Adrenal gland (tissue), 9 donors: ENCODE measurements at regions not wholly inside any gene's neighbourhood (a gene's known extent, or its start where the extent isn't known, plus 50 kb on each side); places are given as distances from the start of the nearest gene placed in this dataset.

ENCODE experiments used
- DNase-seq, 7 donors: peaks; one replicate each; pipeline ENCODE4 v3.0.0-alpha.2; 2019 to 2020
- H3K27ac ChIP-seq, 5 donors: fragments of 200-600 bp; sonication (generic) in 4 of 5; 1 replicate in 3 of 5; 2 replicates in 2 of 5; pipeline versions ENCODE4 v1.5.1 to v1.8.0; 2016 to 2020; ENCODE audit warnings: mild to moderate bottlenecking in 1 of 5
- H3K27me3 ChIP-seq: fragments of 200-600 bp; 2 replicates; pipeline ENCODE4 v1.8.0; 2021
- H3K36me3 ChIP-seq, 2 donors: fragments of 200-600 bp; replicated peaks in 1 of 2; 1 replicate in 1 of 2; 2 replicates in 1 of 2; pipeline versions ENCODE4 v1.5.1 to v1.8.0; 2018 to 2022
- H3K4me1 ChIP-seq, 2 donors: fragments of 200-600 bp; replicated peaks in 1 of 2; 1 replicate in 1 of 2; 2 replicates in 1 of 2; pipeline versions ENCODE4 v1.5.1 to v1.8.0; 2018 to 2021
- H3K4me3 ChIP-seq, 4 donors: fragments of 200-600 bp; sonication (generic) in 3 of 4; one replicate each; pipeline ENCODE4 v1.5.1; 2016 to 2018
- H3K9me3 ChIP-seq, 3 donors: fragments of 200-600 bp; sonication (generic) in 1 of 3; replicated peaks in 1 of 3; 1 replicate in 2 of 3; 2 replicates in 1 of 3; pipeline versions ENCODE4 v1.5.1 to v1.8.0; 2016 to 2021
- CTCF ChIP-seq, 6 experiments: fragments of 450-650 bp in 4 of 6; fragments of 200-600 bp in 2 of 6; sonication (generic) in 1 of 6; IDR thresholded peaks; 1 replicate in 5 of 6; 2 replicates in 1 of 6; pipeline versions ENCODE4 v1.5.1 to v1.8.0; 2016 to 2021; ENCODE audit warnings: antibody characterized with exemption in 6 of 6, mild to moderate bottlenecking in 2 of 6, moderate library complexity in 1 of 6
- POLR2A ChIP-seq, 2 donors: fragments of 450-650 bp; IDR thresholded peaks; one replicate each; pipeline ENCODE4 v1.6.1; 2017; ENCODE audit warnings: antibody characterized with exemption in 2 of 2, mild to moderate bottlenecking in 2 of 2, moderate library complexity in 1 of 2
- WGBS, 4 donors: extraction: QIAGEN DNeasy Blood & Tissue Kit in 2 of 4; methylation state at CpG; one replicate each; pipeline versions ENCODE4 v1.1.5 to v1.1.7; 2013 to 2017; 5-methylcytosine and 5-hydroxymethylcytosine counted together
- intact Hi-C, 2 donors: fragments of 100-400 bp; cut with DNase I; formaldehyde crosslinking; loops; one replicate each; pipeline versions ENCODE4 v1.14.1 to v1.15.0; 2022 to 2023
- small RNA-seq, 2 donors: library from RNA; depleted of rRNA; stranded (forward); fragments of <200 nt; gene quantifications; one replicate each; pipeline ENCODE3, GENCODE V24; 2016
- donor health status: healthy with polysubstance abuse.
- donor health status: Bipolar disorder and iron deficiency.
- donor health status: DM: yes; HTN: yes; CAD: no.
- donor health status: DM: no; HTN: no; CAD: no.
- donor health status: DM: no; HTN: no; CAD: no.

DNA sequence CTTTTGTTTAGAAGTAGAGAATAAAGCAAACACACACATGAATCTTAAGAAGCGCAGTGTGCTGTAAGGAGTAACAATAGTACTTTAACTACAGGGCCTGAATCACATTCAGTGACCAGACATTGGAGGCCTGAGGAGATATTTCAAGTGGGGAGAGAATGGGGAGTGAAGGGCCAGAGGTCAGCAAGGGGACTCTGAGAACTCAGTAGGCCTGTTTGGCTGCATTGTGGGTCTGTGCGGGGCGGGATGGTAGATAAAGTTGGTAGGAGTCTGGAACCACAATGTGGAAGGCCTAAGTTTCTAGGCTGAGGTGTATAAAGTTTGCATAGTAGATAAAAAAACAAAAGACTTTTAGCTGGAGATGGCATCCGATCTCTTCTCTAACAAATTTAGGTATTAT, 52.7 kb upstream of the WLS start:
- H3K4me3 ChIP-seq, result no peak overlapping the region
- no peaks in the 10 kb centered on the region for H3K4me1 ChIP-seq
- WGBS, 4 donors, result 78 to 98% (median 91%) methylated on average over 4 of the region's 4 CpGs
- no peaks in the 10 kb centered on the region for H3K27me3 ChIP-seq
- no peak for TF ChIP-seq CTCF (IDR thresholded peaks at IDR 0.05)
- no peak for DNase-seq
- H3K9me3 ChIP-seq, result no peaks in the 10 kb centered on the region
- intact Hi-C loops, result no loop called here
- H3K36me3 ChIP-seq, result no peaks in the 10 kb centered on the region
- H3K27ac ChIP-seq, result no peak overlapping the region

DNA sequence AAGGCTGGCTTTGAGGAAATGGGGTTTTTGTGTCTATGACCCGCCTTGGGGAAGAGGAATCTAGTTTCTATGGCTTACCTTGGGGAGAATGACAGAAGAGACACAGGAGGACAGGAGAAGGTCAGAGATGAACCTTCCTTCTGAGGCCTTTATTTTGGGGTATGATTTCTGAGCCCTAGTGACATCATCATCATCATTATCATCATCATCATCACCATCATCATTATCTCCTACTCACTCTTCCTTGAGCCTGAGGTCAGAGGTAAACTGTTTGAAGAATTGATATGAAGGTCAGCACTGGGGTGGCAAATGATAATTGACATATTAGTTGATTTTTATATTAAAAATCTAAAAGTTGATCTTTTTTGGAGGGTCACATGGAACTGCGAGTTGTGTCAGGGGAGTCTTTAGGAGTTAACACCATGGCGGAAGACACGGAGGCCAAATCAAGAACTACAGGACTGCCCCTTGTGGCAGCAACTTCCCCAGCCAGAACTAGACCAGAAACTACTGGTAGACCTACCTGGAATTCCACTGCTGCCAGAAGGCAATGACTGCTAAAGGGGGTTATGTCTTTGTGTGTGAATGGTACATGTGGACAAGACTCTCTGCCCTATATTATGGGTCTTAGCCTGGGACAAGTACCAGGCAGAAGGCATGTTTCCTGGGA, 49.8 kb upstream of the WLS start:
- TF ChIP-seq POLR2A (IDR thresholded peaks at IDR 0.05), result no peak
- TF ChIP-seq CTCF (IDR thresholded peaks at IDR 0.05), result no peak
- Histone ChIP-seq H3K9me3 (no peaks in the 10 kb centered on the region), H3K4me3 (no peak overlapping the region), H3K27ac (no peak overlapping the region), H3K27me3 (no peaks in the 10 kb centered on the region), H3K36me3 (no peaks in the 10 kb centered on the region), H3K4me1 (no peaks in the 10 kb centered on the region)
- intact Hi-C loops, result no loop called here
- no peak for DNase-seq
- WGBS, 4 donors, result 74 to 93% (median 78%) methylated on average over 4 of the region's 4 CpGs

Small RNAs in the stretch of these regions (small RNA-seq; reads per million reads assigned to genes)
- 0 reads per million in 2 donors for gene COX6B1P7
